Upper lobe of left lung (tissue), 4 donors: ENCODE measurements at regions not wholly inside any gene's neighbourhood (a gene's known extent, or its start where the extent isn't known, plus 50 kb on each side); places are given as distances from the start of the nearest gene placed in this dataset.

Source experiments
- POLR2A ChIP-seq, 4 donors: fragments of 450-650 bp; IDR thresholded peaks; one replicate each; pipeline ENCODE4 v1.5.1; 2016 to 2017; ENCODE audit warnings: antibody characterized with exemption in 4 of 4, mild to moderate bottlenecking in 2 of 4
- TF ChIP-seq, protein P1 (sequence below), 6 experiments: fragments of 450-650 bp in 4 of 6; fragments of 200-600 bp in 2 of 6; sonication (generic) in 2 of 6; IDR thresholded peaks; one replicate each; pipeline ENCODE4 v1.5.1; 2016 to 2019; ENCODE audit warnings: antibody characterized with exemption in 6 of 6

DNA sequence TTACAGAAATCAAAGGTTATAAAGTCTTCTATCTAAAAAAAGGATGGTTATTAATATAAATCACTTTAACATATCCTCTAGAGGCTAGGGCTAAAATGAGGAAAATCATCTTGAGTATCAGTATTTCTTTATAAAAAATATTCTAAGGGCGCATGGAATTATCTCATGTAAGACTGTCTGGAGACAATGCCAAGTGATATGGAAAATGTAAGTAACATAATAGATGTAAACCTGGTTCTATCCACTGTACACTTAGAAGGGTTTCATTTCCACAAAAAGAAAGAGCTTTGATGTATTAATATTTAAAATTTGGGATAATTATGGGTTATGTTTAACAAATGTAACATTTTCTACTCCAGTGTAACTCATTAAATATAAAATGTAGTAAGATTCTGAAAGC, 95.9 kb upstream of the DPH5 start:
- TF ChIP-seq POLR2A (IDR thresholded peaks at IDR 0.05): no peak
- TF ChIP-seq, protein P1, sequence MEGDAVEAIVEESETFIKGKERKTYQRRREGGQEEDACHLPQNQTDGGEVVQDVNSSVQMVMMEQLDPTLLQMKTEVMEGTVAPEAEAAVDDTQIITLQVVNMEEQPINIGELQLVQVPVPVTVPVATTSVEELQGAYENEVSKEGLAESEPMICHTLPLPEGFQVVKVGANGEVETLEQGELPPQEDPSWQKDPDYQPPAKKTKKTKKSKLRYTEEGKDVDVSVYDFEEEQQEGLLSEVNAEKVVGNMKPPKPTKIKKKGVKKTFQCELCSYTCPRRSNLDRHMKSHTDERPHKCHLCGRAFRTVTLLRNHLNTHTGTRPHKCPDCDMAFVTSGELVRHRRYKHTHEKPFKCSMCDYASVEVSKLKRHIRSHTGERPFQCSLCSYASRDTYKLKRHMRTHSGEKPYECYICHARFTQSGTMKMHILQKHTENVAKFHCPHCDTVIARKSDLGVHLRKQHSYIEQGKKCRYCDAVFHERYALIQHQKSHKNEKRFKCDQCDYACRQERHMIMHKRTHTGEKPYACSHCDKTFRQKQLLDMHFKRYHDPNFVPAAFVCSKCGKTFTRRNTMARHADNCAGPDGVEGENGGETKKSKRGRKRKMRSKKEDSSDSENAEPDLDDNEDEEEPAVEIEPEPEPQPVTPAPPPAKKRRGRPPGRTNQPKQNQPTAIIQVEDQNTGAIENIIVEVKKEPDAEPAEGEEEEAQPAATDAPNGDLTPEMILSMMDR (IDR thresholded peaks at IDR 0.05): no peak
